A549 (cell line): ENCODE measurements at regions not wholly inside any gene's neighbourhood (a gene's known extent, or its start where the extent isn't known, plus 50 kb on each side); places are given as distances from the start of the nearest gene placed in this dataset.

Experiments
- CTCF ChIP-seq: fragments of >200 bp; sonication (Bioruptor Twin); formaldehyde crosslinking; IDR thresholded peaks from 3 replicates; pipeline ENCODE4 v1.5.1; 2016
- EP300 ChIP-seq, 2 experiments: fragments of >200 bp; sonication (Bioruptor Twin); formaldehyde crosslinking; IDR thresholded peaks; 2 replicates in 1 of 2; 3 replicates in 1 of 2; pipeline ENCODE4 v1.6.1; 2016 to 2017
- JUNB ChIP-seq: fragments of >200 bp; sonication (Bioruptor Twin); formaldehyde crosslinking; IDR thresholded peaks from 2 replicates; pipeline ENCODE4 v1.6.1; 2016
- RARB ChIP-seq: fragments of 250-450 bp; sonication (Bioruptor Pico); IDR thresholded peaks from 2 replicates; pipeline ENCODE4 v1.8.0; 2021; ENCODE audit warnings: mild to moderate bottlenecking, moderate library complexity
- REST ChIP-seq: fragments of 200-600 bp; sonication (generic); IDR thresholded peaks from 2 replicates; pipeline ENCODE4 v1.6.1; 2016; ENCODE audit warnings: antibody characterized with exemption, mild to moderate bottlenecking, moderate library complexity

GRCh38 chr2:19111354-19111753, 247.1 kb downstream of the OSR1 start:
- TF ChIP-seq RARB (CRISPR knock-in tag), result no peak
- TF ChIP-seq CTCF, result no peak
- no peak for TF ChIP-seq JUNB
- no peak for TF ChIP-seq REST
- no peak for TF ChIP-seq EP300 (IDR thresholded peaks at IDR 0.05)
